ENCODE measurements at regions not wholly inside any gene's neighbourhood (a gene's known extent, or its start where the extent isn't known, plus 50 kb on each side); places are given as distances from the start of the nearest gene placed in this dataset.

DNA sequence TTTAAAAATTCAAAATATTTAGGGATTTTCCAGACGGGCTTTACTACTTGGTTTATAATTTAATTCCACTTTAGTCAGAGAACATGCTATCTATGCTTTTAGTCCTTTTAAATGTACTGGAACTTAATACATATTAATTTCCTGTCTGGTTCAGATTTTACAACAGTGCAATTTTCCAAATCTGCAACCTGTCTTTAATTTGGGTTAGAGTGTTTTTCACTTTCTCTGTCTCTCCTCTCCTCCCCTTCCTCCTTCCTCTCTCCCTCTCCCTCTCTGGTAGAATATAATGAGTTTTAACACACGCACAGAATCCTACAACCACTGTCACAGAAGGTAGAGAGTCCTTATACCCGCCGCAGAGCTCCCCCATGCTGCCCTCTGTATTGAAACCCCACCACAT lies 950.7 kb downstream of the BRD1 start (continued):
- no peak for TF ChIP-seq ESRRG (CRISPR knock-in tag; IDR thresholded peaks at IDR 0.05)

GRCh38 chr22:48874956-48875355 lies 952.7 kb downstream of the BRD1 start:
- ATAC-seq, result no peak
- TF ChIP-seq ZNF565 (CRISPR knock-in tag; conservative IDR thresholded peaks at IDR 0.05; ENCODE audit: low read depth) (no peak), CSDC2 (CRISPR knock-in tag; IDR thresholded peaks at IDR 0.05) (no peak), OSR1 (CRISPR knock-in tag; IDR thresholded peaks at IDR 0.05) (no peak), CSRNP3 (CRISPR knock-in tag; IDR thresholded peaks at IDR 0.05) (no peak), ARNTL (CRISPR knock-in tag; IDR thresholded peaks at IDR 0.05; ENCODE audit: borderline replicate concordance, low read depth) (no peak), ISL1 (CRISPR knock-in tag; IDR thresholded peaks at IDR 0.05) (no peak), POU6F1 (CRISPR knock-in tag; IDR thresholded peaks at IDR 0.05; ENCODE audit: borderline replicate concordance, low read depth) (no peak), ZFP3 (CRISPR knock-in tag; IDR thresholded peaks at IDR 0.05) (no peak), CREB5 (CRISPR knock-in tag; IDR thresholded peaks at IDR 0.05; ENCODE audit: low read depth) (no peak), BACH2 (CRISPR knock-in tag; IDR thresholded peaks at IDR 0.05; ENCODE audit: borderline replicate concordance) (no peak), RARB (CRISPR knock-in tag; IDR thresholded peaks at IDR 0.05) (no peak), ZFP30 (CRISPR knock-in tag; IDR thresholded peaks at IDR 0.05) (no peak), ZC3H10 (CRISPR knock-in tag; IDR thresholded peaks at IDR 0.05) (no peak), ZNF70 (CRISPR knock-in tag; IDR thresholded peaks at IDR 0.05) (no peak), TOX (CRISPR knock-in tag; IDR thresholded peaks at IDR 0.05; ENCODE audit: borderline replicate concordance) (no peak), SNAI2 (CRISPR knock-in tag; IDR thresholded peaks at IDR 0.05) (no peak)
- TF ChIP-seq, protein P1, sequence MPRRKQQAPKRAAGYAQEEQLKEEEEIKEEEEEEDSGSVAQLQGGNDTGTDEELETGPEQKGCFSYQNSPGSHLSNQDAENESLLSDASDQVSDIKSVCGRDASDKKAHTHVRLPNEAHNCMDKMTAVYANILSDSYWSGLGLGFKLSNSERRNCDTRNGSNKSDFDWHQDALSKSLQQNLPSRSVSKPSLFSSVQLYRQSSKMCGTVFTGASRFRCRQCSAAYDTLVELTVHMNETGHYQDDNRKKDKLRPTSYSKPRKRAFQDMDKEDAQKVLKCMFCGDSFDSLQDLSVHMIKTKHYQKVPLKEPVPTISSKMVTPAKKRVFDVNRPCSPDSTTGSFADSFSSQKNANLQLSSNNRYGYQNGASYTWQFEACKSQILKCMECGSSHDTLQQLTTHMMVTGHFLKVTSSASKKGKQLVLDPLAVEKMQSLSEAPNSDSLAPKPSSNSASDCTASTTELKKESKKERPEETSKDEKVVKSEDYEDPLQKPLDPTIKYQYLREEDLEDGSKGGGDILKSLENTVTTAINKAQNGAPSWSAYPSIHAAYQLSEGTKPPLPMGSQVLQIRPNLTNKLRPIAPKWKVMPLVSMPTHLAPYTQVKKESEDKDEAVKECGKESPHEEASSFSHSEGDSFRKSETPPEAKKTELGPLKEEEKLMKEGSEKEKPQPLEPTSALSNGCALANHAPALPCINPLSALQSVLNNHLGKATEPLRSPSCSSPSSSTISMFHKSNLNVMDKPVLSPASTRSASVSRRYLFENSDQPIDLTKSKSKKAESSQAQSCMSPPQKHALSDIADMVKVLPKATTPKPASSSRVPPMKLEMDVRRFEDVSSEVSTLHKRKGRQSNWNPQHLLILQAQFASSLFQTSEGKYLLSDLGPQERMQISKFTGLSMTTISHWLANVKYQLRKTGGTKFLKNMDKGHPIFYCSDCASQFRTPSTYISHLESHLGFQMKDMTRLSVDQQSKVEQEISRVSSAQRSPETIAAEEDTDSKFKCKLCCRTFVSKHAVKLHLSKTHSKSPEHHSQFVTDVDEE (CRISPR knock-in tag; IDR thresholded peaks at IDR 0.05), result no peak

GRCh38 chr22:48873191-48873520 lies 954.5 kb downstream of the BRD1 start:
- no peak for ATAC-seq
- TF ChIP-seq ZNF565 (CRISPR knock-in tag; conservative IDR thresholded peaks at IDR 0.05; ENCODE audit: low read depth), result no peak
- TF ChIP-seq ARNTL (CRISPR knock-in tag; IDR thresholded peaks at IDR 0.05; ENCODE audit: borderline replicate concordance, low read depth), result no peak
- no peak for TF ChIP-seq ZFP3 (CRISPR knock-in tag; IDR thresholded peaks at IDR 0.05)
- no peak for TF ChIP-seq BACH2 (CRISPR knock-in tag; IDR thresholded peaks at IDR 0.05; ENCODE audit: borderline replicate concordance)
- no peak for TF ChIP-seq GLIS3 (CRISPR knock-in tag; IDR thresholded peaks at IDR 0.05)
- no peak for TF ChIP-seq CREB5 (CRISPR knock-in tag; IDR thresholded peaks at IDR 0.05; ENCODE audit: low read depth)

- no peak for ATAC-seq
- TF ChIP-seq ZC3H10 (CRISPR knock-in tag; IDR thresholded peaks at IDR 0.05) (no peak), PPARA (CRISPR knock-in tag; IDR thresholded peaks at IDR 0.05; ENCODE audit: borderline replicate concordance) (no peak), OSR1 (CRISPR knock-in tag; IDR thresholded peaks at IDR 0.05) (no peak)
Measured at GRCh38 chr22:48872271-48873190, 955.1 kb downstream of the BRD1 start.

Data from SK-N-SH treated with all-trans-retinoic acid at 6 μM for 48 hours (cell line).